Immature natural killer cell (primary cell): ENCODE measurements at regions not wholly inside any gene's neighbourhood (a gene's known extent, or its start where the extent isn't known, plus 50 kb on each side); places are given as distances from the start of the nearest gene placed in this dataset.

Source experiments
- DNase-seq, 3 donors: peaks; one replicate each; pipeline ENCODE4 v3.0.0; 2022; ENCODE audit warnings: mixed read lengths in 1 of 3
- H3K27ac Mint-ChIP-seq, 6 donors: one replicate each; pipeline ENCODE4 v1.8.0; 2020; ENCODE audit warnings: mixed read lengths in 6 of 6, mild to moderate bottlenecking in 5 of 6, inconsistent platforms in 4 of 6, moderate library complexity in 3 of 6
- H3K27me3 Mint-ChIP-seq, 3 donors: one replicate each; pipeline ENCODE4 v1.8.0; 2020 to 2021; ENCODE audit warnings: low read depth in 3 of 3, mild to moderate bottlenecking in 3 of 3, mixed read lengths in 3 of 3, moderate library complexity in 3 of 3, inconsistent platforms in 1 of 3
- H3K36me3 Mint-ChIP-seq, 3 donors: one replicate each; pipeline ENCODE4 v1.8.0; 2020; ENCODE audit warnings: mixed read lengths in 3 of 3, inconsistent platforms in 2 of 3, mild to moderate bottlenecking in 2 of 3
- H3K4me1 Mint-ChIP-seq, 2 donors: one replicate each; pipeline ENCODE4 v1.8.0; 2020; ENCODE audit warnings: inconsistent platforms in 2 of 2, mild to moderate bottlenecking in 2 of 2, mixed read lengths in 2 of 2, moderate library complexity in 1 of 2
- H3K4me3 Mint-ChIP-seq, 5 donors: one replicate each; pipeline ENCODE4 v1.8.0; 2020; ENCODE audit warnings: mild to moderate bottlenecking in 5 of 5, mixed read lengths in 5 of 5, inconsistent platforms in 3 of 5, moderate library complexity in 3 of 5
- H3K9me3 Mint-ChIP-seq, 6 donors: one replicate each; pipeline ENCODE4 v1.8.0; 2020; ENCODE audit warnings: mild to moderate bottlenecking in 6 of 6, mixed read lengths in 6 of 6, inconsistent platforms in 4 of 6, moderate library complexity in 3 of 6

DNA sequence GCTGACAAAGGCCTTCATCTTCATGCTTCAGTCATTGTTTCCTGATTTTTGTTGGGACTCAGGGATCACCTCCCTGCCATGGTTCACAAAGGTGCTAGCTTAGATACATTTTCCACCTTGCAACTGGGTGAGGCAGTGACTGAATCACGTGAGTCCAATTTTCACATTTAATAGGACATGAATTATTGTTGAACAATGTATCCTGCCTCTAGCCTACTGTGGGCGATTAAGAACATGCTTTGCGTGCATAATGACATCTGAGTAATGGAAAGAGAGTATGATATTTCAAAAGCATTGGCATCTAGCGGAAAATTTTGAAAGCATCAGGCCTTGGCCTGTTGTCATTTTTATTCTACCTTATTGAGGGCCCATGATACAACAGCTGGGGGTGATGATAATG, 199.2 kb upstream of the JAG1 start:
- Mint-ChIP-seq H3K9me3 (peaks cover 0 to 8% (median 0%) of the 10 kb centered on the region in 6 donors), H3K27ac (no peak overlapping the region), H3K36me3 (no peaks in the 10 kb centered on the region), H3K27me3 (no peaks in the 10 kb centered on the region), H3K4me1 (no peaks in the 10 kb centered on the region), H3K4me3 (no peak overlapping the region)
- DNase-seq = no peak

GRCh38 chr20:10875653-10876052, 201.9 kb upstream of the JAG1 start:
- Mint-ChIP-seq H3K27me3 (peaks cover 0 to 3% (median 2%) of the 10 kb centered on the region in 3 donors), H3K36me3 (no peaks in the 10 kb centered on the region), H3K9me3 (peaks cover 0 to 7% (median 0%) of the 10 kb centered on the region in 6 donors), H3K27ac (no peak overlapping the region), H3K4me3 (no peak overlapping the region), H3K4me1 (no peaks in the 10 kb centered on the region)
- no peak for DNase-seq

GRCh38 chr20:10876558-10876957, 202.8 kb upstream of the JAG1 start:
- Mint-ChIP-seq H3K27ac (no peak overlapping the region), H3K27me3 (peaks cover 0 to 4% (median 3%) of the 10 kb centered on the region in 3 donors), H3K4me1 (no peaks in the 10 kb centered on the region), H3K4me3 (no peak overlapping the region), H3K36me3 (no peaks in the 10 kb centered on the region), H3K9me3 (peaks cover 0 to 5% (median 0%) of the 10 kb centered on the region in 6 donors)
- DNase-seq = no peak

GRCh38 chr20:10877342-10877741, 203.5 kb upstream of the JAG1 start:
- Mint-ChIP-seq H3K27ac (no peak overlapping the region), H3K27me3 (peaks cover 0 to 4% (median 3%) of the 10 kb centered on the region in 3 donors), H3K4me1 (no peaks in the 10 kb centered on the region), H3K4me3 (no peak overlapping the region), H3K9me3 (peaks cover 0 to 5% (median 0%) of the 10 kb centered on the region in 6 donors), H3K36me3 (no peaks in the 10 kb centered on the region)
- no peak for DNase-seq

DNA sequence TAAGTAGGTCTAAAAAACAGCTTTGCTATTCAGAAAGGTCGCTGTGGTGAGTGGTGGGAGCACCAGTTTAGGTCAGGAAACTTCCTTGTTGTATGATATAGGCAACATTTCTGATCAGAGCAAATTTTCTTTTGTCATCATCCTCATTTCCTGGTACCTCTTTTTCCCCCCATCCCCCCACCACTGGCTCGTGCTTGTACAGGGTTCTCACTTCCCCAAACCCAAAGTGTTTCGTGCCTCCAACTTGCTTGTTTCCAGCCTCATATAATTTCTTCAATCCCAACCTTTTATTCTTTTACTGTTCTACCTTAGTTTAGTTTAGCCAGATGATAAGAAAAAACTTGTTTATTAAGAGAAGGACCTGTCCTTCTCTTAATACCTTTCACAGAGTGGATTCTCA, 209.4 kb upstream of the JAG1 start:
- Mint-ChIP-seq H3K9me3 (peaks cover 0 to 7% (median 2%) of the 10 kb centered on the region in 6 donors), H3K36me3 (no peaks in the 10 kb centered on the region), H3K4me1 (no peaks in the 10 kb centered on the region), H3K27me3 (peaks cover 2 to 4% (median 3%) of the 10 kb centered on the region in 3 donors), H3K4me3 (no peak overlapping the region), H3K27ac (no peak overlapping the region)
- no peak for DNase-seq

DNA sequence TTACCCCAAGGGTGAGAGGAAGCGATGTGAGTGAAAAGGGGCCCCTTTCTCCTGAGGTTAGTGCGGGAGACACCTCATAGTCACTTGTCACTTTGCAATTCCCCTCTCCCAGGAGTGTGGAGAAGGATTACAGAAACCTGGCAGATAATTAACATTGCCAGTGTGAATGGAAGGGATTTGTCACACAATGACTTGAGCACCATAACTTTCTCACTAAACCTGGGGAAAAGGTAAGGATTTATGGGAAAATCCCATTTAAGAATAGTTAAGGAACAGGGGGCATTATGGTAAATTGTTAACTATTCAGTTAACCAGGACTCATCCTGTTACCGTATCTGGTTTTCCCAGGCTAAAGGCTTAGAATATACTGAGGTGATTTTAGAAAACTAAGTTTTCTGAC, 219.5 kb upstream of the JAG1 start:
- no peaks in the 10 kb centered on the region for H3K36me3 Mint-ChIP-seq
- H3K4me1 Mint-ChIP-seq = no peaks in the 10 kb centered on the region
- H3K9me3 Mint-ChIP-seq = peaks cover 0 to 8% (median under 1%) of the 10 kb centered on the region in 6 donors

DNA sequence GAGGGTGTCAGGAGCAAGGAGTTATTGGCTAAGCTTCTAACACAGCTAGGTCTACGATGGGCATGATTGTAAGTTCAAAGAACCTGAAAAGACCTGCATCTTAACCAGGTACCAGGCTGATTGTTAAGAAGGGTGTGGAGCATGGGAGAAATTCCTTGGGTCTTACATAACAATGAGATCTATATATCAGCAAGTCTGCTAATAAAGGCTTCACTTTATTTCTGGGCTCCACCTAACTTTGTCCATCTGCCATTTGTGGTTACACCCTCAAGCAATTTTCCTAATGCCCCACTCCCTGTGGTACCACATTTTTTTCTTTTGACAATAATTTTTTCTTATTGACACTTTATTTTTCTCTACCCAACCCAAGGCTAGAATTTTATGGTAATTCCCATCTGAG, 223.5 kb upstream of the JAG1 start:
- Mint-ChIP-seq H3K36me3 (no peaks in the 10 kb centered on the region), H3K9me3 (peaks cover 0 to 6% (median under 1%) of the 10 kb centered on the region in 6 donors), H3K4me3 (no peak overlapping the region), H3K27me3 (peaks cover 0 to 5% (median 0%) of the 10 kb centered on the region in 3 donors), H3K4me1 (no peaks in the 10 kb centered on the region), H3K27ac (no peak overlapping the region)
- no peak for DNase-seq

More for the DNA sequence above, 219.5 kb upstream of the JAG1 start:
- H3K27ac Mint-ChIP-seq = no peak overlapping the region
- peaks cover 0 to 5% (median 0%) of the 10 kb centered on the region in 3 donors for H3K27me3 Mint-ChIP-seq
- DNase-seq = no peak
- H3K4me3 Mint-ChIP-seq = no peak overlapping the region

DNA sequence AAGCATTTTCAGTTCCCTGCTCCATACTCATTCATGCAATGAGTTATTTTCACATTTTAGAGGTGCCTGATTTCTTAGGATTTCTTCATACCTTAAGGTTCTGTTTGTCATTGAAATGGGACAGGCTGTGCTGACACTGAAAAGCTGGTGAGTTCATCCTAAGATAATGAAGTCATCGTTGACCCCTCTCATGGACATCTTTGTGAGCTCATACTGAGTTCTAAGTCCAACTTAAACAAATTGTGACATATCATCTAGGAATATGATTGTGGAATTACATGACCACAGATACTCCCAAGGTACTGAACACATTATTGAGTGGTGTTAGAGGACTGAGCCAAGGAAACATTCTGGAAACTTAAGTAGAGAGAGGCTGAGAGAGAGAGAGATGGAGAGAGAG, 224.8 kb upstream of the JAG1 start:
- Mint-ChIP-seq H3K4me3 (no peak overlapping the region), H3K4me1 (no peaks in the 10 kb centered on the region), H3K36me3 (no peaks in the 10 kb centered on the region), H3K27me3 (peaks cover 0 to 6% (median 0%) of the 10 kb centered on the region in 3 donors), H3K27ac (no peak overlapping the region), H3K9me3 (peaks cover 0 to 6% (median 0%) of the 10 kb centered on the region in 6 donors)
- DNase-seq = no peak

- H3K27ac Mint-ChIP-seq = no peak overlapping the region
- no peaks in the 10 kb centered on the region for H3K36me3 Mint-ChIP-seq
- DNase-seq = no peak
- peaks cover 0 to 4% (median 2%) of the 10 kb centered on the region in 3 donors for H3K27me3 Mint-ChIP-seq
- peaks cover 0 to 6% (median under 1%) of the 10 kb centered on the region in 6 donors for H3K9me3 Mint-ChIP-seq
- H3K4me3 Mint-ChIP-seq = no peak overlapping the region
- no peaks in the 10 kb centered on the region for H3K4me1 Mint-ChIP-seq
Observed at GRCh38 chr20:10902174-10902573, 228.4 kb upstream of the JAG1 start.

- no peak overlapping the region for H3K27ac Mint-ChIP-seq
Observed at GRCh38 chr20:10902576-10903282, 228.9 kb upstream of the JAG1 start.

DNA sequence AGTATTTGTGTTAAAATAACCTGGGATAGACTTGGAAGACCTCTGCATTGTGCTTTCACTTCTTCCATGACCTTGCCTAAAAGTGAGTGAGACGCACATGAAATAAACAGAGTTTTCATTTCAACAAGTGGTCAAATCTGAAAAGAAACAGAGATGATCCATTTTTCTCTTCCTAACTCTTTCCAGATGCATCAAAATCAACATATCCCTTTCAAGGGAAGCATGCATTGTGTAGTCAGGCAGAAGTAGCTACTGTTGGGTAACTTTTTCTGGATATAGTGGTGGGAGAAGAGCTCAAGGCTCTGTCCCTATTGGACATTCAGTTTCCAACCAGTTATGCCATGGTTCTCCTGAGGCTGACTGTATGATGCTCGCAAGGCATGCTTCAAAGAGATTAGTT, 233.0 kb upstream of the JAG1 start:
- no peak overlapping the region for H3K27ac Mint-ChIP-seq
- no peaks in the 10 kb centered on the region for H3K4me1 Mint-ChIP-seq
- DNase-seq = no peak
- H3K4me3 Mint-ChIP-seq = no peak overlapping the region
- H3K27me3 Mint-ChIP-seq = peaks cover 2 to 3% (median 2%) of the 10 kb centered on the region in 3 donors
- peaks cover 0 to 2% (median under 1%) of the 10 kb centered on the region in 6 donors for H3K9me3 Mint-ChIP-seq
- H3K36me3 Mint-ChIP-seq = no peaks in the 10 kb centered on the region

More at GRCh38 chr20:10902576-10903282, 228.9 kb upstream of the JAG1 start:
- DNase-seq = no peak
- H3K27me3 Mint-ChIP-seq = peaks cover 0 to 2% (median 2%) of the 10 kb centered on the region in 3 donors
- H3K4me3 Mint-ChIP-seq = no peak overlapping the region
- no peaks in the 10 kb centered on the region for H3K4me1 Mint-ChIP-seq
- H3K9me3 Mint-ChIP-seq = peaks cover 0 to 6% (median under 1%) of the 10 kb centered on the region in 6 donors
- no peaks in the 10 kb centered on the region for H3K36me3 Mint-ChIP-seq

GRCh38 chr20:10909803-10910202, 236.0 kb upstream of the JAG1 start:
- H3K36me3 Mint-ChIP-seq = no peaks in the 10 kb centered on the region
- H3K9me3 Mint-ChIP-seq = peaks cover 0 to 2% (median 0%) of the 10 kb centered on the region in 6 donors
- no peak for DNase-seq
- no peak overlapping the region for H3K4me3 Mint-ChIP-seq
- H3K27ac Mint-ChIP-seq = no peak overlapping the region
- no peaks in the 10 kb centered on the region for H3K4me1 Mint-ChIP-seq
- peaks cover 0 to 3% (median 2%) of the 10 kb centered on the region in 3 donors for H3K27me3 Mint-ChIP-seq

GRCh38 chr20:10910535-10911178, 236.9 kb upstream of the JAG1 start:
- Mint-ChIP-seq H3K4me1 (no peaks in the 10 kb centered on the region), H3K36me3 (no peaks in the 10 kb centered on the region), H3K9me3 (peaks cover 0 to 2% (median 0%) of the 10 kb centered on the region in 6 donors), H3K4me3 (no peak overlapping the region), H3K27me3 (peaks cover 0 to 3% (median 2%) of the 10 kb centered on the region in 3 donors), H3K27ac (no peak overlapping the region)
- DNase-seq = no peak

GRCh38 chr20:10911298-10911697, 237.5 kb upstream of the JAG1 start:
- no peaks in the 10 kb centered on the region for H3K4me1 Mint-ChIP-seq
- H3K36me3 Mint-ChIP-seq = no peaks in the 10 kb centered on the region
- H3K27ac Mint-ChIP-seq = no peak overlapping the region
- H3K27me3 Mint-ChIP-seq = peaks cover 0 to 7% (median 0%) of the 10 kb centered on the region in 3 donors
- H3K9me3 Mint-ChIP-seq = peaks cover 0 to 2% (median 0%) of the 10 kb centered on the region in 6 donors
- no peak for DNase-seq
- no peak overlapping the region for H3K4me3 Mint-ChIP-seq
